ENCODE measurements at regions not wholly inside any gene's neighbourhood (a gene's known extent, or its start where the extent isn't known, plus 50 kb on each side); places are given as distances from the start of the nearest gene placed in this dataset.

GRCh38 chr10:33048223-33048622 is 90.2 kb upstream of the ITGB1 start:
- TF ChIP-seq RXRA (IDR thresholded peaks at IDR 0.05) = no peak
- TF ChIP-seq, protein P1, sequence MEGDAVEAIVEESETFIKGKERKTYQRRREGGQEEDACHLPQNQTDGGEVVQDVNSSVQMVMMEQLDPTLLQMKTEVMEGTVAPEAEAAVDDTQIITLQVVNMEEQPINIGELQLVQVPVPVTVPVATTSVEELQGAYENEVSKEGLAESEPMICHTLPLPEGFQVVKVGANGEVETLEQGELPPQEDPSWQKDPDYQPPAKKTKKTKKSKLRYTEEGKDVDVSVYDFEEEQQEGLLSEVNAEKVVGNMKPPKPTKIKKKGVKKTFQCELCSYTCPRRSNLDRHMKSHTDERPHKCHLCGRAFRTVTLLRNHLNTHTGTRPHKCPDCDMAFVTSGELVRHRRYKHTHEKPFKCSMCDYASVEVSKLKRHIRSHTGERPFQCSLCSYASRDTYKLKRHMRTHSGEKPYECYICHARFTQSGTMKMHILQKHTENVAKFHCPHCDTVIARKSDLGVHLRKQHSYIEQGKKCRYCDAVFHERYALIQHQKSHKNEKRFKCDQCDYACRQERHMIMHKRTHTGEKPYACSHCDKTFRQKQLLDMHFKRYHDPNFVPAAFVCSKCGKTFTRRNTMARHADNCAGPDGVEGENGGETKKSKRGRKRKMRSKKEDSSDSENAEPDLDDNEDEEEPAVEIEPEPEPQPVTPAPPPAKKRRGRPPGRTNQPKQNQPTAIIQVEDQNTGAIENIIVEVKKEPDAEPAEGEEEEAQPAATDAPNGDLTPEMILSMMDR (IDR thresholded peaks at IDR 0.05; ENCODE audit: low read depth, low read length, missing input control) = no peak
- TF ChIP-seq EGR1 (IDR thresholded peaks at IDR 0.05; ENCODE audit: low read depth in 2 of 2) = no peak
- TF ChIP-seq SP1 (IDR thresholded peaks at IDR 0.05) = no peak
- TF ChIP-seq, protein P2, sequence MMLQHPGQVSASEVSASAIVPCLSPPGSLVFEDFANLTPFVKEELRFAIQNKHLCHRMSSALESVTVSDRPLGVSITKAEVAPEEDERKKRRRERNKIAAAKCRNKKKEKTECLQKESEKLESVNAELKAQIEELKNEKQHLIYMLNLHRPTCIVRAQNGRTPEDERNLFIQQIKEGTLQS (IDR thresholded peaks at IDR 0.05) = no peak
- no peak for TF ChIP-seq REST (IDR thresholded peaks at IDR 0.05)

Measured in liver (tissue), 3 donors.